Mesenchymal stem cell (in vitro differentiated cells and primary cell): ENCODE measurements at regions not wholly inside any gene's neighbourhood (a gene's known extent, or its start where the extent isn't known, plus 50 kb on each side); places are given as distances from the start of the nearest gene placed in this dataset.

Experiments
- DNase-seq: peaks from one replicate; pipeline ENCODE4 v3.0.0-alpha.2; 2013
- H2AFZ ChIP-seq: one replicate; pipeline ENCODE4 v1.6.1; 2013; ENCODE audit warnings: low read depth, mild to moderate bottlenecking, control low read depth, inconsistent platforms, low read length, moderate library complexity
- H2AK5ac ChIP-seq: 2 replicates; pipeline ENCODE4 v1.6.1; 2013; ENCODE audit warnings: low read length, moderate library complexity, mild to moderate bottlenecking, inconsistent platforms; ENCODE audit not compliant: severe bottlenecking
- H2BK120ac ChIP-seq: one replicate; pipeline ENCODE4 v1.6.1; 2013; ENCODE audit warnings: low read depth, mild to moderate bottlenecking, inconsistent platforms, low read length, moderate library complexity
- H2BK12ac ChIP-seq, 2 experiments: one replicate each; pipeline ENCODE4 v1.6.1; 2013; ENCODE audit warnings: inconsistent platforms in 2 of 2, low read length in 2 of 2, mild to moderate bottlenecking in 2 of 2, moderate library complexity in 2 of 2, control low read depth in 1 of 2
- H2BK15ac ChIP-seq: one replicate; pipeline ENCODE4 v1.6.1; 2013; ENCODE audit warnings: mild to moderate bottlenecking, low read depth, inconsistent platforms; ENCODE audit not compliant: poor library complexity, severe bottlenecking
- H2BK5ac ChIP-seq: 2 replicates; pipeline ENCODE4 v1.6.1; 2013; ENCODE audit warnings: low read depth, mild to moderate bottlenecking, low read length, control low read depth, inconsistent platforms; ENCODE audit not compliant: poor library complexity, severe bottlenecking
- H3K14ac ChIP-seq, 2 experiments: one replicate each; pipeline ENCODE4 v1.6.1; 2013; ENCODE audit warnings: inconsistent platforms in 2 of 2, low read length in 2 of 2, control low read depth in 1 of 2, mild to moderate bottlenecking in 1 of 2, moderate library complexity in 1 of 2
- H3K18ac ChIP-seq, 2 experiments: one replicate each; pipeline ENCODE4 v1.6.1; 2013; ENCODE audit warnings: inconsistent platforms in 2 of 2, low read length in 2 of 2, control low read depth in 1 of 2, low read depth in 1 of 2, mild to moderate bottlenecking in 1 of 2
- H3K23ac ChIP-seq, 2 experiments: one replicate each; pipeline ENCODE4 v1.6.1; 2013; ENCODE audit warnings: inconsistent platforms in 2 of 2, low read length in 2 of 2, mild to moderate bottlenecking in 2 of 2, moderate library complexity in 2 of 2, control low read depth in 1 of 2
- H3K27ac ChIP-seq: 2 replicates; pipeline ENCODE4 v1.5.1; 2013; ENCODE audit warnings: mild to moderate bottlenecking, moderate library complexity, low read length, control low read depth, inconsistent platforms; ENCODE audit not compliant: poor library complexity, severe bottlenecking
- H3K27me3 ChIP-seq, 2 experiments: 2 replicates each; pipeline versions ENCODE4 v1.6.1 to v1.7.0; 2013; ENCODE audit warnings: low read length in 2 of 2, mild to moderate bottlenecking in 2 of 2, moderate library complexity in 2 of 2, control low read depth in 1 of 2, inconsistent platforms in 1 of 2; ENCODE audit not compliant: control insufficient read depth in 1 of 2, insufficient read depth in 1 of 2
- H3K36me3 ChIP-seq, 2 experiments: 2 replicates each; pipeline versions ENCODE4 v1.6.1 to v1.7.0; 2013; ENCODE audit warnings: low read length in 2 of 2, control low read depth in 1 of 2, inconsistent platforms in 1 of 2, low read depth in 1 of 2, mild to moderate bottlenecking in 1 of 2; ENCODE audit not compliant: insufficient read depth in 2 of 2, control insufficient read depth in 1 of 2
- H3K4ac ChIP-seq, 2 experiments: one replicate each; pipeline ENCODE4 v1.6.1; 2013; ENCODE audit warnings: inconsistent platforms in 2 of 2, low read length in 2 of 2, mild to moderate bottlenecking in 2 of 2, moderate library complexity in 2 of 2, control low read depth in 1 of 2, low read depth in 1 of 2
- H3K4me1 ChIP-seq: 2 replicates; pipeline ENCODE4 v1.6.1; 2013; ENCODE audit warnings: low read depth, low read length, control low read depth; ENCODE audit not compliant: control insufficient read depth, insufficient read depth
- H3K4me2 ChIP-seq: 2 replicates; pipeline ENCODE4 v1.6.1; 2013; ENCODE audit warnings: low read length, mild to moderate bottlenecking, inconsistent platforms; ENCODE audit not compliant: poor library complexity, severe bottlenecking
- H3K4me3 ChIP-seq, 2 experiments: 2 replicates each; pipeline versions ENCODE4 v1.5.1 to v1.7.0; 2013; ENCODE audit warnings: low read length in 2 of 2, mild to moderate bottlenecking in 2 of 2, control low read depth in 1 of 2, low read depth in 1 of 2; ENCODE audit not compliant: insufficient read depth in 1 of 2
- H3K79me1 ChIP-seq: replicated peaks from 2 replicates; pipeline ENCODE4 v1.6.1; 2013; ENCODE audit warnings: mild to moderate bottlenecking, control low read depth, low read length, inconsistent platforms; ENCODE audit not compliant: poor library complexity, severe bottlenecking
- H3K9ac ChIP-seq: 2 replicates; pipeline ENCODE4 v1.7.0; 2013; ENCODE audit warnings: mild to moderate bottlenecking, low read length, moderate library complexity
- H3K9me3 ChIP-seq: 2 replicates; pipeline ENCODE4 v1.7.0; 2013; ENCODE audit warnings: mild to moderate bottlenecking, low read length; ENCODE audit not compliant: control insufficient read depth
- H4K8ac ChIP-seq: one replicate; pipeline ENCODE4 v1.6.1; 2013; ENCODE audit warnings: inconsistent platforms, mild to moderate bottlenecking, low read length, moderate library complexity
- H4K91ac ChIP-seq: one replicate; pipeline ENCODE4 v1.6.1; 2013; ENCODE audit warnings: mild to moderate bottlenecking, low read length, inconsistent platforms
- WGBS: methylation state at CpG from one replicate; pipeline ENCODE4 v1.1.7; 2013; ENCODE audit warnings: mixed read lengths; 5-methylcytosine and 5-hydroxymethylcytosine counted together

DNA sequence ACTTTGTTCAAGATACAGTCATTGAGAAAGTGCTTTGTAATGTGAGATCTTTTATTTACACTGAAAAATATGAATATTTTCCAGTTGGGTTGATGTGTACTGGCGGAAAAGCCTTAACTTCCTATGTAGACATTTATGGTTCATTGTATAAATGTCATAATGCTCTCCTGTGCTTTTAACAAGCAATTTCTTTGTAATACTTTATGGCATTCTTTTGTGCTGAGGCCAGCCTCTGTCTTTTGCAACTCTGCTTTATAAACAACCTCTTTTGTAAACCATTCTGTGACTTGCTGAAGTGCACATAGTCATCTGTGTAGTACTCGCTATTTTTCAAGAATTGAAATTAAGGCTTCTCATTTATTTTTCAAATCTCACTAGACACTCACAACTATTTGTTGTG is 291.2 kb downstream of the CDH11 start:
- H2BK5ac ChIP-seq, result no peak overlapping the region
- H4K8ac ChIP-seq, result no peak overlapping the region
- no peak overlapping the region for H4K91ac ChIP-seq
- no peaks in the 10 kb centered on the region for H3K79me1 ChIP-seq
- no peak overlapping the region for H2AK5ac ChIP-seq
- no peaks in the 10 kb centered on the region for H3K27me3 ChIP-seq
- no peak overlapping the region for H3K4ac ChIP-seq
- H3K23ac ChIP-seq, result no peak overlapping the region
- no peak overlapping the region for H2AFZ ChIP-seq
- no peak overlapping the region for H3K9ac ChIP-seq
- H3K4me1 ChIP-seq, result no peaks in the 10 kb centered on the region
- H2BK12ac ChIP-seq, result no peak overlapping the region
- 35% methylated on average over 1 of the region's 2 CpGs for WGBS
- H3K4me3 ChIP-seq, result no peak overlapping the region
- H2BK120ac ChIP-seq, result no peak overlapping the region
- no peak overlapping the region for H3K4me2 ChIP-seq
- H3K9me3 ChIP-seq, result no peaks in the 10 kb centered on the region
- H3K27ac ChIP-seq, result no peak overlapping the region
- H2BK15ac ChIP-seq, result no peak overlapping the region
- H3K36me3 ChIP-seq, result no peaks in the 10 kb centered on the region
- H3K18ac ChIP-seq, result no peak overlapping the region
- peak; percentile 85 for DNase-seq
- no peak overlapping the region for H3K14ac ChIP-seq

DNA sequence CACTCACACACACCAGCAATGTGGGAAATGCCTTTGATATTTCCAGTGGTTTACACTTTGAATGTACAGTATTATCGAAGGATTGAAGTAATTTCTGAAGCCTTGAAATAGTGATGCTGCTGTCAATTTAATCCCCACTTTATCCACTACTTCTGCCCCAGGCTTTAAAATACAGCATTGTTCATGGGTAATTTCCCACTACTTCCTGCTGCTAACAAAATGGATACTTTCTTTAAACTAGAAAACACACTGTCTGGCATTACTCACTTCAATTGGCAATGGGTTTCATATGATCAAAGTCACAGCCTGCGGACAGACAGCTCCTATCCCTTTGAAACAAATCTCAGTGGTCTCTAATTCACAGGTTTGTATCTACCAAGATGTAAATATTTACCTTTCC is 292.2 kb downstream of the CDH11 start:
- Histone ChIP-seq H4K8ac (no peak overlapping the region), H2AFZ (no peak overlapping the region), H3K23ac (no peak overlapping the region), H2BK15ac (no peak overlapping the region), H3K4me3 (no peak overlapping the region), H3K9me3 (no peaks in the 10 kb centered on the region), H2AK5ac (no peak overlapping the region), H3K36me3 (no peaks in the 10 kb centered on the region), H3K4ac (no peak overlapping the region), H3K79me1 (no peaks in the 10 kb centered on the region), H3K27ac (no peak overlapping the region), H2BK120ac (no peak overlapping the region), H2BK5ac (no peak overlapping the region), H2BK12ac (no peak overlapping the region), H3K14ac (no peak overlapping the region), H3K27me3 (no peaks in the 10 kb centered on the region), H3K4me2 (no peak overlapping the region), H4K91ac (no peak overlapping the region), H3K18ac (no peak overlapping the region), H3K9ac (no peak overlapping the region), H3K4me1 (no peaks in the 10 kb centered on the region)
- WGBS, result 72% methylated on average over 2 of the region's 2 CpGs
- peak; percentile 11 for DNase-seq

DNA sequence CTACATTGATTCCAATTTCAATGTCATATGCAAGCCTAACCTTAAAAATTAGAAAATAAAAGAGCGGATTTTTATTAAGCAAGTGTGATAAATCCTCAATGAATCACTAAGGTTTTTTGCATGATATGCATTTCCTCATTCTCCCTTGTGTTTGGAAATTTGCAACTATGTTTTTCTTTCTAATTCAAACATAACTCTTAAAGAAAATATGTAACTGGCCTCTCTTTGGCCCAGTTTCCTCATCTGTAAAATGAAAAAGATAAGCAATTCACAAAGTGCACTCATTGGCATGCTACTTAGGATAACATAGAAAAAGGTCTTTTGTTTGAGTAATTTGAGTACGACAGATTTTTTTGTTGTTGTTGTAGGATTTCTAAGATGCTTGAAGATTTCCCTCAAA is 295.5 kb downstream of the CDH11 start:
- Histone ChIP-seq H3K9me3 (no peaks in the 10 kb centered on the region), H3K18ac (no peak overlapping the region), H2AFZ (no peak overlapping the region), H3K23ac (no peak overlapping the region), H2AK5ac (no peak overlapping the region), H2BK15ac (no peak overlapping the region), H3K4me3 (no peak overlapping the region), H3K4ac (no peak overlapping the region), H3K9ac (no peak overlapping the region), H3K27ac (no peak overlapping the region), H3K27me3 (no peaks in the 10 kb centered on the region), H3K4me1 (no peaks in the 10 kb centered on the region), H3K79me1 (no peaks in the 10 kb centered on the region), H2BK120ac (no peak overlapping the region), H3K14ac (no peak overlapping the region), H2BK5ac (no peak overlapping the region), H3K4me2 (no peak overlapping the region), H4K8ac (no peak overlapping the region), H4K91ac (no peak overlapping the region), H3K36me3 (no peaks in the 10 kb centered on the region), H2BK12ac (no peak overlapping the region)
- WGBS, result 88% methylated on average over 1 of the region's 2 CpGs
- no peak for DNase-seq

DNA sequence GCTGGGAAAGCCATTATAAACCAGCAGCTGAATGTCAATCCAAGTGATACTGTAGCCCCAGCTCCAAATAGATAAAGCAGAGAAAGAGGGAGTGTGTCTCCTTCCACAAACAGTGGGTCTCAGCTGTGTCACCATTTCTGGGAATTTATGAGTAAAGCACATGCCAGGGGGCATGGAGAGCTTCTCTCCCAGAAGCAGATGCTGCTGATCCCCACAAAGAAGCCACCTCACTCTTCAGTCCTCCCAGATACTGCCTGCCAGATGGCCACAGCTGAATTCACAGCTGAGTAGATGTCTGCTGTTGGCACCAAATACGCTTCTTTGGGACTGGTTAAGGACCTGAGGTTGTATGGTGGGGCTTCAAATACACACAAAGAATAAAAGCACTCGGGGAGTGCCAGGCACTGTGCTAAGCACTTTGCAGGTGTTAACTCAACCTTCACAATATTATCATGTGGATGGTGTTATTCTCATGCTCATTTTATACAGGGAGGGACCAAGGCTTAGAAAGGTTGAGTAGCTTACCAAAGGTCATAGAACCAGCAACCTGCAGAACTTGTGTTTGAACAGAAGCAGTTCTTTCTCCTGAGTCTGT is 298.3 kb downstream of the CDH11 start:
- Histone ChIP-seq H3K4me2 (no peak overlapping the region), H3K23ac (peak overlapping the region in 1 of 2 experiments; percentile 6), H4K8ac (no peak overlapping the region), H3K4me3 (no peak overlapping the region), H3K4me1 (no peaks in the 10 kb centered on the region), H2BK12ac (no peak overlapping the region), H3K27me3 (no peaks in the 10 kb centered on the region), H2BK5ac (no peak overlapping the region), H2AFZ (no peak overlapping the region), H3K79me1 (no peaks in the 10 kb centered on the region), H3K18ac (no peak overlapping the region), H3K9ac (no peak overlapping the region), H4K91ac (no peak overlapping the region), H3K36me3 (no peaks in the 10 kb centered on the region), H3K9me3 (no peaks in the 10 kb centered on the region), H2BK15ac (no peak overlapping the region), H2BK120ac (no peak overlapping the region), H2AK5ac (no peak overlapping the region), H3K27ac (no peak overlapping the region), H3K4ac (no peak overlapping the region), H3K14ac (no peak overlapping the region)
- WGBS, result 94% methylated on average over 2 of the region's 2 CpGs
- DNase-seq, result no peak
